GM10248 (cell line): ENCODE measurements at regions not wholly inside any gene's neighbourhood (a gene's known extent, or its start where the extent isn't known, plus 50 kb on each side); places are given as distances from the start of the nearest gene placed in this dataset.

Experiments used
- CTCF ChIA-PET: fragments of 300-600 bp; sonication (Branson Sonifier 250); formaldehyde crosslinking; extraction: SDS; loops from one replicate; lab custom pipeline; 2021; ENCODE audit warnings: antibody characterized with exemption; lab: Yijun Ruan, JAX
- POLR2A ChIA-PET: fragments of 350-650 bp; sonication (Branson Sonifier 250); formaldehyde crosslinking; extraction: SDS; loops from one replicate; lab custom pipeline; 2020; ENCODE audit warnings: antibody characterized with exemption; lab: Yijun Ruan, JAX
- DNase-seq: peaks from one replicate; pipeline ENCODE4 v3.0.0; 2012; ENCODE audit errors: extremely low spot score
- CTCF ChIP-seq: IDR thresholded peaks from 2 replicates; pipeline ENCODE4 v1.5.1; 2012; ENCODE audit warnings: mild to moderate bottlenecking, low read depth; ENCODE audit errors: extremely low read depth, missing control alignments, control extremely low read depth

- DNase-seq = no peak
- TF ChIP-seq CTCF = no peak
- POLR2A ChIA-PET = no interaction called here
- CTCF ChIA-PET = no interaction called here
Observed at GRCh38 chr14:87691042-87691881, 301.7 kb downstream of the GALC start.

GRCh38 chr14:87690076-87690613 lies 302.8 kb downstream of the GALC start:
- CTCF ChIA-PET = no interaction called here
- no peak for DNase-seq
- TF ChIP-seq CTCF = no peak
- POLR2A ChIA-PET = no interaction called here

GRCh38 chr14:87688524-87688923 lies 304.5 kb downstream of the GALC start:
- TF ChIP-seq CTCF = no peak
- CTCF ChIA-PET = interaction anchor here (0.5 to 1.0 kb wide), 3 partner anchors 9 to 324 kb away, joined by 3 to 4 read pairs (median 3); no protein-coding TSS in a partner anchor
- POLR2A ChIA-PET = no interaction called here
- no peak for DNase-seq

- ChIA-PET CTCF (interaction anchor here (1.3 kb wide), 1 partner anchor 13 kb away, joined by 4 read pairs; no protein-coding TSS in a partner anchor), POLR2A (no interaction called here)
- DNase-seq = no peak
- TF ChIP-seq CTCF = no peak
Observed at GRCh38 chr14:87687420-87687819, 305.6 kb downstream of the GALC start.

- CTCF ChIA-PET = interaction anchor here (1.3 kb wide), 1 partner anchor 12 kb away, joined by 4 read pairs; no protein-coding TSS in a partner anchor
- POLR2A ChIA-PET = no interaction called here
Observed at GRCh38 chr14:87686746-87687145, 306.2 kb downstream of the GALC start.

GRCh38 chr14:87679866-87680265 lies 313.1 kb downstream of the GALC start:
- no peak for TF ChIP-seq CTCF
- POLR2A ChIA-PET = no interaction called here
- CTCF ChIA-PET = interaction anchor here (1.5 kb wide), 1 partner anchor 9 kb away, joined by 4 read pairs; no protein-coding TSS in a partner anchor
- DNase-seq = no peak

More at GRCh38 chr14:87686746-87687145, 306.2 kb downstream of the GALC start:
- no peak for DNase-seq
- TF ChIP-seq CTCF = no peak
